Gastrocnemius medialis (tissue), 4 donors: ENCODE measurements at regions not wholly inside any gene's neighbourhood (a gene's known extent, or its start where the extent isn't known, plus 50 kb on each side); places are given as distances from the start of the nearest gene placed in this dataset.

Experiments
- ATAC-seq, 2 donors: fragments of 150-250 bp; one replicate each; pipeline ENCODE4 v1.9.1; 2016
- DNase-seq, 2 donors: peaks; one replicate each; pipeline ENCODE4 v3.0.0-alpha.2; 2019
- H3K27ac ChIP-seq, 4 donors: fragments of 200-600 bp; sonication (generic); 1 replicate in 1 of 4; 2 replicates in 3 of 4; pipeline ENCODE4 v1.5.1; 2016 to 2018; ENCODE audit warnings: mild to moderate bottlenecking in 2 of 4, moderate library complexity in 1 of 4
- H3K27me3 ChIP-seq, 3 donors: fragments of 200-600 bp; sonication (generic) in 2 of 3; 1 replicate in 1 of 3; 2 replicates in 2 of 3; pipeline versions ENCODE4 v1.5.1 to v1.6.0; 2016 to 2019; ENCODE audit warnings: mild to moderate bottlenecking in 1 of 3, moderate library complexity in 1 of 3
- H3K36me3 ChIP-seq, 2 donors: fragments of 200-600 bp; sonication (generic) in 1 of 2; one replicate each; pipeline ENCODE4 v1.5.1; 2017 to 2018
- H3K4me1 ChIP-seq, 2 donors: fragments of 200-600 bp; sonication (generic) in 1 of 2; one replicate each; pipeline ENCODE4 v1.5.1; 2016 to 2017; ENCODE audit warnings: mild to moderate bottlenecking in 2 of 2
- H3K4me3 ChIP-seq, 4 donors: fragments of 200-600 bp; sonication (generic) in 3 of 4; 1 replicate in 1 of 4; 2 replicates in 3 of 4; pipeline ENCODE4 v1.5.1; 2016 to 2019; ENCODE audit warnings: mild to moderate bottlenecking in 2 of 4
- H3K9me3 ChIP-seq, 3 donors: fragments of 200-600 bp; sonication (generic) in 2 of 3; 1 replicate in 1 of 3; 2 replicates in 2 of 3; pipeline ENCODE4 v1.5.1; 2016 to 2019
- POLR2A ChIP-seq, 2 donors: fragments of 450-650 bp; IDR thresholded peaks; one replicate each; pipeline ENCODE4 v1.6.1; 2017; ENCODE audit warnings: antibody characterized with exemption in 2 of 2, mild to moderate bottlenecking in 2 of 2, moderate library complexity in 2 of 2
- in situ Hi-C, 4 donors: fragments of 200-750 bp; cut with MboI; loops; one replicate each; pipeline versions ENCODE4 v1.15.0 to v1.8.0; 2017; ENCODE audit warnings: low sequenced_read_pairs in 4 of 4
- intact Hi-C: fragments of 100-400 bp; cut with DNase I; formaldehyde crosslinking; loops from one replicate; pipeline ENCODE4 v1.15.1; 2023; ENCODE audit warnings: low total_unique reads
- TF ChIP-seq, protein P1 (sequence below), 5 experiments: fragments of 450-650 bp in 3 of 5; fragments of 200-600 bp in 2 of 5; sonication (generic) in 2 of 5; IDR thresholded peaks in 4 of 5; conservative IDR thresholded peaks in 1 of 5; 1 replicate in 4 of 5; 2 replicates in 1 of 5; pipeline ENCODE4 v1.5.1; 2016 to 2019; ENCODE audit warnings: antibody characterized with exemption in 5 of 5, mild to moderate bottlenecking in 3 of 5, moderate library complexity in 3 of 5

DNA sequence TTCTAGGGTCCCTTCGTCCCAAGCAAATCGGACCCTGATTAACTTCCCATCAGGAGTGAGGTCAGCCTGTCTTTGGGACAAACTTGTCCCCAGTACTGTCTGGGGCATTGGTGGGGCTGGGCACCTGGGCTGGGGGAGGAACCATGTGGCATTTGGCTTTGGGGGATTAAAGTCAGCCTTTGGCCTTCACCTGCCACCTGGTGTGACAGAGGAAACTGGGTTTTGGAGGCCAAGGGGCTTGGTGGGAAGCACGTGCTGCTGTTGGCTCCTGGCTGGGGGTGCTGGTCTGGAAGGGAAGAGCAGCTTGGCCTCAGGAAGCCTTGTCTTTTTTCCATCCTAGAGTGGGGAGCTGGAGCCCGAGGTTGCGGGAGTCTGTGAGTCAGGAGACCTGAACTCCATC lies 78.4 kb upstream of the NECTIN1 start:
- ATAC-seq (no peak), DNase-seq (no peak)
- Histone ChIP-seq H3K27me3 (no peaks in the 10 kb centered on the region), H3K9me3 (no peaks in the 10 kb centered on the region), H3K36me3 (no peaks in the 10 kb centered on the region), H3K27ac (no peak overlapping the region), H3K4me1 (no peaks in the 10 kb centered on the region), H3K4me3 (no peak overlapping the region)
- intact Hi-C loops = no loop called here
- in situ Hi-C loops = no loop called here
- no peak for TF ChIP-seq POLR2A (IDR thresholded peaks at IDR 0.05)
- TF ChIP-seq, protein P1, sequence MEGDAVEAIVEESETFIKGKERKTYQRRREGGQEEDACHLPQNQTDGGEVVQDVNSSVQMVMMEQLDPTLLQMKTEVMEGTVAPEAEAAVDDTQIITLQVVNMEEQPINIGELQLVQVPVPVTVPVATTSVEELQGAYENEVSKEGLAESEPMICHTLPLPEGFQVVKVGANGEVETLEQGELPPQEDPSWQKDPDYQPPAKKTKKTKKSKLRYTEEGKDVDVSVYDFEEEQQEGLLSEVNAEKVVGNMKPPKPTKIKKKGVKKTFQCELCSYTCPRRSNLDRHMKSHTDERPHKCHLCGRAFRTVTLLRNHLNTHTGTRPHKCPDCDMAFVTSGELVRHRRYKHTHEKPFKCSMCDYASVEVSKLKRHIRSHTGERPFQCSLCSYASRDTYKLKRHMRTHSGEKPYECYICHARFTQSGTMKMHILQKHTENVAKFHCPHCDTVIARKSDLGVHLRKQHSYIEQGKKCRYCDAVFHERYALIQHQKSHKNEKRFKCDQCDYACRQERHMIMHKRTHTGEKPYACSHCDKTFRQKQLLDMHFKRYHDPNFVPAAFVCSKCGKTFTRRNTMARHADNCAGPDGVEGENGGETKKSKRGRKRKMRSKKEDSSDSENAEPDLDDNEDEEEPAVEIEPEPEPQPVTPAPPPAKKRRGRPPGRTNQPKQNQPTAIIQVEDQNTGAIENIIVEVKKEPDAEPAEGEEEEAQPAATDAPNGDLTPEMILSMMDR (IDR thresholded peaks at IDR 0.05 in 4 of 5, conservative IDR thresholded peaks at IDR 0.05 in 1 of 5) = no peak

DNA sequence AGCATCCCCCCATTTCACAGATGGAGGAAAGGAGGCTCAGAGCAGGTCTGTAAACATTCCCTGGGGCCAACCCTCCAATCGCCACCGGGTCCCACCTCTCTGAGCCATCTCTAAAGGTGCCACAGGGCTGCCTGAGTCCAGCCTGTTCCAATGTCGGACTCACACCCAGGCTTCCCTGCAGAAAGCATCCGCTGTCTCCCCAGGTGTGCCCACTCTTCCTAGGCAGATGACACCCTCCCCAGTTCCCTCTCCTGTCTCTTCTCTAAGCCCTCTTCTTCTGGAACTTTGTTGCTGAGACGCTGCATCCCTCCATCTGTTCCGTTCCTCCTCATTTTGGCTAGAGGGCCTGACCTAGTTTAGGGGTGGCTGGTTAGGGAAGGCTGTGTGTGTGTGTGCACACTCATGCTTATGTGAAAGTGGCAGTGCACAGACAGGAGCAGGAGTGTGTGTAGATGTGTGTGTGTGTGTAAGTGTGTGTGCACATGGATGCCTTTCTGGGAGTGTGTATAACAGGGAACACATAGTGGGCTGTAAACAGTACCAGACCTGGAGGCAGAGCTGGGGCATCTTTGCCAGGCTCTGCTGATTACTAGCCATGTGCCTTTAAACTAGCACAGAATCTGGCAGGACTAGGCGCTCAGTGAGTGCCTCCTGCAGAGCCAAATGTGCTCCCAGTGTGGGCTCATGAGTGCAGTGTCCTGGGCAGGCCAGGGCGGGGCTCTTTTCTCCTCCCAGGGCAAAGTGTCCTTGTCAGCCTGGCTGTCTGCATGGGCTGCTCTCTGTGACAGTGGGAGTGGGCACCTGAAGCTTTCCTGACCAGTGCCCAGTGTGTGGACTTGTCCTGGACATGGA lies 77.3 kb upstream of the NECTIN1 start:
- intact Hi-C loops (no loop called here), in situ Hi-C loops (no loop called here)
- no peak for TF ChIP-seq POLR2A (IDR thresholded peaks at IDR 0.05)
- TF ChIP-seq, protein P1 (IDR thresholded peaks at IDR 0.05 in 4 of 5, conservative IDR thresholded peaks at IDR 0.05 in 1 of 5) = no peak

DNA sequence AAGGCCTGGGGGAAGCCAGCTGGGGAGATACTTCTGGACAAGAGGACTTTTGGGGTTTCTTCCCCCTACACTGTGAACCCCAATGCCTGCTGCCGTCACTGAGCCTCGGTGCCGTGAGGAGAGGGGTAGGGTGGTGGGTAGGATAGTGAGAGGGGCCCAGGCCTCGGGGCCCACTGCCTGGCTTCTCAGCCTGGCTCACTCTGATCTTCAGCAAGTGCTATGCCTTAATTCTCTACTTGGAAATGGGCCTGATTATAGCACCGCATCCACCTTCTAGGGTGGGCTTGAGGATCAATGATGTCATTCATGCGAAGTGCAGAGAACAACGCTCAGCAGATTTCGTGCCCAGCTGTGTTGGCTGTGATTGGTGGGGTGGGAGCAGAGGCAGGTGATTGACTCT lies 76.7 kb upstream of the NECTIN1 start:
- intact Hi-C loops (no loop called here), in situ Hi-C loops (no loop called here)
- Histone ChIP-seq H3K27me3 (no peaks in the 10 kb centered on the region), H3K9me3 (no peaks in the 10 kb centered on the region), H3K27ac (no peak overlapping the region), H3K4me1 (no peaks in the 10 kb centered on the region), H3K4me3 (no peak overlapping the region), H3K36me3 (no peaks in the 10 kb centered on the region)
- no peak for DNase-seq
- ATAC-seq = no peak
- TF ChIP-seq POLR2A (IDR thresholded peaks at IDR 0.05) = no peak
- TF ChIP-seq, protein P1 (IDR thresholded peaks at IDR 0.05 in 4 of 5, conservative IDR thresholded peaks at IDR 0.05 in 1 of 5) = no peak

More for the DNA sequence above, 77.3 kb upstream of the NECTIN1 start:
- Histone ChIP-seq H3K27ac (no peak overlapping the region), H3K4me3 (no peak overlapping the region), H3K36me3 (no peaks in the 10 kb centered on the region), H3K27me3 (no peaks in the 10 kb centered on the region), H3K4me1 (no peaks in the 10 kb centered on the region), H3K9me3 (no peaks in the 10 kb centered on the region)
- DNase-seq = no peak
- ATAC-seq = no peak

DNA sequence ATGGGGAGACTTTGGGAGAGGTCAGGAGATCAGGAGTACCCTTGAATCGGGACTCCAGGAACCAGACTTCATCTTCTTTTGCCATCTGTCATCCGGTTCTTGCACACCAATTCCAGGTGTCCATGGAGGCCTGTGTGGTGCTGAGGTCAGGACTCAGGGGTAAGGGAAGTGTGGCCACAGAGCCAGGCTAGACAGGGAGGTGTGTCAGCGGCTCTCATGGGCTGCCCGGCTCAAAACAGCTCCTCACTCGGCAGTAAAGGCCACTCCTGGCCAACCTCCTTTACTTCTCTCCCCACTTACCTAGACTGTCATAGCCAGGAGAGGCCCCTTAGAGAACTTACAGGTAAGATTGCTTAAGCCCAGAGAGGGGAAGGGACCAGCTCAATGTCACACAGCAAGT lies 75.7 kb upstream of the NECTIN1 start:
- H3K9me3 ChIP-seq = no peaks in the 10 kb centered on the region
- TF ChIP-seq, protein P1 (IDR thresholded peaks at IDR 0.05 in 4 of 5, conservative IDR thresholded peaks at IDR 0.05 in 1 of 5) = no peak
- no peak for TF ChIP-seq POLR2A (IDR thresholded peaks at IDR 0.05)
- H3K27ac ChIP-seq = no peak overlapping the region
- DNase-seq (no peak), ATAC-seq (no peak)
- H3K27me3 ChIP-seq = no peaks in the 10 kb centered on the region
- no peaks in the 10 kb centered on the region for H3K4me1 ChIP-seq
- intact Hi-C loops = no loop called here
- H3K36me3 ChIP-seq = no peaks in the 10 kb centered on the region
- in situ Hi-C loops = no loop called here
- no peak overlapping the region for H3K4me3 ChIP-seq
